Esophagus squamous epithelium (tissue), 4 donors: ENCODE measurements at regions not wholly inside any gene's neighbourhood (a gene's known extent, or its start where the extent isn't known, plus 50 kb on each side); places are given as distances from the start of the nearest gene placed in this dataset.
"Not testable (repeated sequence)": the region's sequence is repeated elsewhere in the genome, so short reads cannot be mapped to it uniquely, and the experiment has no call there.

Experiments used
- POLR2A ChIP-seq, 4 donors: fragments of 450-650 bp; IDR thresholded peaks; one replicate each; pipeline ENCODE4 v1.6.1; 2017; ENCODE audit warnings: antibody characterized with exemption in 4 of 4, mild to moderate bottlenecking in 4 of 4, moderate library complexity in 3 of 4
- TF ChIP-seq, protein P1 (sequence below), 6 experiments: fragments of 450-650 bp in 4 of 6; fragments of 200-600 bp in 2 of 6; sonication (generic) in 2 of 6; IDR thresholded peaks; one replicate each; pipeline ENCODE4 v1.5.1; 2016 to 2019; ENCODE audit warnings: antibody characterized with exemption in 6 of 6, mild to moderate bottlenecking in 4 of 6, moderate library complexity in 4 of 6

DNA sequence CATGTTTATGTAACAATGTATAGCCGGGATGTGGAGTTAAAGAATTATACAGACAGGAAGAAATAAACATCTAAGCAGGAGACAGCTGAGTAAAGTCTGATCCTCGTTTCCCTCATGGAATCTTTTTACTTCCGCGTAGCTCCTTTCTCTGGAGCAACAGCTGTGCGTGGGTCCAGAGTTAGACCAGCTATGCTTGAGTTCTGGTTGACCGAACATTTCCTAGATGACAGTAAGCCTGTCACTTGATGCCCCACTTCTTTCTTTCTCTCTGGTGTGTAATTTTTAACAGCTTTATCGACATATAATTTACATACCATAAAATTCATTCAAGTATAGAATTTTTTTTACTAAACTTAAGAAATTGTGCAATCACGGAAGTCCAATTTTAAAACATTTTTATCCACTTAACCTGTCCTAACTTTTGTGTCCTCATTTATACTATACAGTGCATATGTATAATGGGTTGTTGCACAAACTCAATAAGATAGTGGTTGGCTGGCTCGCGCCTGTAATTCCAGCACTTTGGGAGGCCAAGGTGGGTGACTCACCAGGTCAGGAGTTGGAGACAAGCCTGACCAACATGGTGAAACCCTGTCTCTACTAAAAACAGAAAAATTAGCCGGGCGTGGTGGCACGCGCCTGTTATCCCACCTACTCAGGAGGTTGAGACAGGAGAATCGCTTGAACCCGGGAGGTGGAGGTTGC, 58.5 kb upstream of the ABI1 start:
- TF ChIP-seq POLR2A (IDR thresholded peaks at IDR 0.05): not testable (repeated sequence)
- TF ChIP-seq, protein P1, sequence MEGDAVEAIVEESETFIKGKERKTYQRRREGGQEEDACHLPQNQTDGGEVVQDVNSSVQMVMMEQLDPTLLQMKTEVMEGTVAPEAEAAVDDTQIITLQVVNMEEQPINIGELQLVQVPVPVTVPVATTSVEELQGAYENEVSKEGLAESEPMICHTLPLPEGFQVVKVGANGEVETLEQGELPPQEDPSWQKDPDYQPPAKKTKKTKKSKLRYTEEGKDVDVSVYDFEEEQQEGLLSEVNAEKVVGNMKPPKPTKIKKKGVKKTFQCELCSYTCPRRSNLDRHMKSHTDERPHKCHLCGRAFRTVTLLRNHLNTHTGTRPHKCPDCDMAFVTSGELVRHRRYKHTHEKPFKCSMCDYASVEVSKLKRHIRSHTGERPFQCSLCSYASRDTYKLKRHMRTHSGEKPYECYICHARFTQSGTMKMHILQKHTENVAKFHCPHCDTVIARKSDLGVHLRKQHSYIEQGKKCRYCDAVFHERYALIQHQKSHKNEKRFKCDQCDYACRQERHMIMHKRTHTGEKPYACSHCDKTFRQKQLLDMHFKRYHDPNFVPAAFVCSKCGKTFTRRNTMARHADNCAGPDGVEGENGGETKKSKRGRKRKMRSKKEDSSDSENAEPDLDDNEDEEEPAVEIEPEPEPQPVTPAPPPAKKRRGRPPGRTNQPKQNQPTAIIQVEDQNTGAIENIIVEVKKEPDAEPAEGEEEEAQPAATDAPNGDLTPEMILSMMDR (IDR thresholded peaks at IDR 0.05): not testable (repeated sequence)
